ENCODE measurements at regions not wholly inside any gene's neighbourhood (a gene's known extent, or its start where the extent isn't known, plus 50 kb on each side); places are given as distances from the start of the nearest gene placed in this dataset.

GRCh38 chr22:48934446-48934845 is 893.2 kb downstream of the BRD1 start:
- ATAC-seq (no peak), DNase-seq (ENCODE audit: low read depth, low spot score) (no peak)
- ChIA-PET CTCF (interaction anchor here (1.2 kb wide), 1 partner anchor 9 kb away, joined by 4 read pairs; no protein-coding TSS in a partner anchor), POLR2A (no interaction called here), RAD21 (ENCODE audit: low non-redundant PET in 1 of 2, low total read pairs in 2 of 2, uncharacterized antibody in 2 of 2, unreplicated experiment in 2 of 2) (no interaction called here)
- BruUV-seq (replicated peaks), result no TSS peak
- Histone ChIP-seq H4K20me1 (ENCODE audit: insufficient read depth) (no peaks in the 10 kb centered on the region), H3K36me3 (ENCODE audit: control insufficient read depth in 1 of 2, insufficient read depth in 2 of 2, low read length in 2 of 2) (no peaks in the 10 kb centered on the region), H3K4me1 (ENCODE audit: control insufficient read depth in 1 of 2, insufficient read depth in 2 of 2, low read length in 2 of 2) (no peaks in the 10 kb centered on the region), H3K4me2 (ENCODE audit: low read length) (no peak overlapping the region), H2AFZ (ENCODE audit: low read depth, low read length, poor library complexity, severe bottlenecking) (no peak overlapping the region), H3K9ac (ENCODE audit: low read length) (no peak overlapping the region), H3K9me2 (ENCODE audit: insufficient read depth) (no peaks in the 10 kb centered on the region), H3K27ac (ENCODE audit: low read depth, low read length) (no peak overlapping the region), H3K4me3 (replicated peaks in 1 of 2; ENCODE audit: low read depth in 1 of 2, low read length in 2 of 2) (no peak overlapping the region), H3K9me3 (ENCODE audit: control insufficient read depth in 1 of 2, insufficient read depth in 1 of 2, low read depth in 1 of 2, low read length in 2 of 2) (no peaks in the 10 kb centered on the region), H3K79me2 (ENCODE audit: insufficient read depth, low read length) (no peaks in the 10 kb centered on the region), H3K27me3 (ENCODE audit: insufficient read depth, low read length) (peaks cover 6% of the 10 kb centered on the region; the same call in 1 of the 2 replicates)
- intact Hi-C loops (cut with micrococcal nuclease), result no loop called here
- TF ChIP-seq CEBPB (IDR thresholded peaks at IDR 0.05; ENCODE audit: low read depth) (no peak), YY1 (IDR thresholded peaks at IDR 0.05; ENCODE audit: extremely low read depth, insufficient replicate concordance, low read depth, low read length) (no peak), EGR1 (IDR thresholded peaks at IDR 0.05; ENCODE audit: low read depth) (no peak), SRF (IDR thresholded peaks at IDR 0.05; ENCODE audit: low read depth) (no peak), SIN3A (IDR thresholded peaks at IDR 0.05; ENCODE audit: low read depth) (no peak), POLR2A (IDR thresholded peaks at IDR 0.05; ENCODE audit: borderline replicate concordance, extremely low read depth, insufficient read depth, insufficient read length) (no peak), JUND (IDR thresholded peaks at IDR 0.05) (no peak), RAD21 (IDR thresholded peaks at IDR 0.05; ENCODE audit: low read depth) (no peak)
- TF ChIP-seq, protein P1, sequence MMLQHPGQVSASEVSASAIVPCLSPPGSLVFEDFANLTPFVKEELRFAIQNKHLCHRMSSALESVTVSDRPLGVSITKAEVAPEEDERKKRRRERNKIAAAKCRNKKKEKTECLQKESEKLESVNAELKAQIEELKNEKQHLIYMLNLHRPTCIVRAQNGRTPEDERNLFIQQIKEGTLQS (IDR thresholded peaks at IDR 0.05), result no peak
- TF ChIP-seq, protein P2, sequence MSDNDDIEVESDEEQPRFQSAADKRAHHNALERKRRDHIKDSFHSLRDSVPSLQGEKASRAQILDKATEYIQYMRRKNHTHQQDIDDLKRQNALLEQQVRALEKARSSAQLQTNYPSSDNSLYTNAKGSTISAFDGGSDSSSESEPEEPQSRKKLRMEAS (IDR thresholded peaks at IDR 0.05), result no peak

- BruUV-seq (replicated peaks), result no TSS peak
- H3K4me3 ChIP-seq (replicated peaks in 1 of 2; ENCODE audit: low read depth in 1 of 2, low read length in 2 of 2), result no peak overlapping the region
- H3K79me2 ChIP-seq (ENCODE audit: insufficient read depth, low read length), result no peaks in the 10 kb centered on the region
- ChIA-PET RAD21 (ENCODE audit: low non-redundant PET in 1 of 2, low total read pairs in 2 of 2, uncharacterized antibody in 2 of 2, unreplicated experiment in 2 of 2) (interaction anchor here in 1 of 2 experiments (0.7 kb wide), 1 partner anchor 22 kb away, joined by 5 read pairs; no protein-coding TSS in a partner anchor), POLR2A (no interaction called here), CTCF (no interaction called here)
- intact Hi-C loops (cut with micrococcal nuclease), result no loop called here
- TF ChIP-seq CBX3 (IDR thresholded peaks at IDR 0.05; ENCODE audit: low read depth) (no peak), JUND (IDR thresholded peaks at IDR 0.05) (no peak)
- TF ChIP-seq, protein P1 (IDR thresholded peaks at IDR 0.05), result no peak
- H3K4me2 ChIP-seq (ENCODE audit: low read length), result no peak overlapping the region
- H3K4me1 ChIP-seq (ENCODE audit: control insufficient read depth in 1 of 2, insufficient read depth in 2 of 2, low read length in 2 of 2), result peaks cover 0 to 3% of the 10 kb centered on the region in 2 experiments; a peak in 2 of 4 replicates
- H3K9ac ChIP-seq (ENCODE audit: low read length), result no peak overlapping the region
- no peak for ATAC-seq
- H3K36me3 ChIP-seq (ENCODE audit: control insufficient read depth in 1 of 2, insufficient read depth in 2 of 2, low read length in 2 of 2), result no peaks in the 10 kb centered on the region
- peaks cover 16% of the 10 kb centered on the region for H3K27me3 ChIP-seq (ENCODE audit: insufficient read depth, low read length)
- H3K27ac ChIP-seq (ENCODE audit: low read depth, low read length), result no peak overlapping the region
- no peaks in the 10 kb centered on the region for H3K9me2 ChIP-seq (ENCODE audit: insufficient read depth)
- no peaks in the 10 kb centered on the region for H4K20me1 ChIP-seq (ENCODE audit: insufficient read depth)
- no peaks in the 10 kb centered on the region for H3K9me3 ChIP-seq (ENCODE audit: control insufficient read depth in 1 of 2, insufficient read depth in 1 of 2, low read depth in 1 of 2, low read length in 2 of 2)
- DNase-seq (ENCODE audit: low read depth, low spot score), result no peak
- H2AFZ ChIP-seq (ENCODE audit: low read depth, low read length, poor library complexity, severe bottlenecking), result no peak overlapping the region
Observed at GRCh38 chr22:48931452-48931851, 896.2 kb downstream of the BRD1 start.
